BJ (cell line): ENCODE measurements at regions not wholly inside any gene's neighbourhood (a gene's known extent, or its start where the extent isn't known, plus 50 kb on each side); places are given as distances from the start of the nearest gene placed in this dataset.

Experiments used
- CTCF ChIA-PET: fragments of 350-600 bp; formaldehyde crosslinking; extraction: SDS; loops from one replicate; lab custom pipeline; 2021; ENCODE audit warnings: antibody characterized with exemption, inconsistent platforms; lab: Yijun Ruan, JAX
- POLR2A ChIA-PET: fragments of 300-600 bp; sonication (Branson Sonifier 250); formaldehyde crosslinking; extraction: SDS; loops from one replicate; lab custom pipeline; 2021; ENCODE audit warnings: antibody characterized with exemption; lab: Charles Lee
- DNase-seq: peaks from one replicate; pipeline ENCODE4 v3.0.0-alpha.2; 2011; ENCODE audit warnings: low read depth
- H3K27me3 ChIP-seq: 2 replicates; pipeline ENCODE4 v1.6.0; 2011; ENCODE audit warnings: low read length; ENCODE audit not compliant: control insufficient read depth, insufficient read depth
- H3K36me3 ChIP-seq: 2 replicates; pipeline ENCODE4 v1.5.1; 2011; ENCODE audit warnings: low read length; ENCODE audit not compliant: control insufficient read depth, insufficient read depth
- H3K4me3 ChIP-seq: 2 replicates; pipeline ENCODE4 v1.5.1; 2011; ENCODE audit warnings: low read depth, mild to moderate bottlenecking, control low read depth, low read length
- CTCF ChIP-seq: IDR thresholded peaks from 2 replicates; pipeline ENCODE4 v1.5.1; 2011; ENCODE audit warnings: low read depth, mild to moderate bottlenecking, control low read depth, inconsistent platforms, low read length, moderate library complexity; ENCODE audit not compliant: insufficient read depth

DNA sequence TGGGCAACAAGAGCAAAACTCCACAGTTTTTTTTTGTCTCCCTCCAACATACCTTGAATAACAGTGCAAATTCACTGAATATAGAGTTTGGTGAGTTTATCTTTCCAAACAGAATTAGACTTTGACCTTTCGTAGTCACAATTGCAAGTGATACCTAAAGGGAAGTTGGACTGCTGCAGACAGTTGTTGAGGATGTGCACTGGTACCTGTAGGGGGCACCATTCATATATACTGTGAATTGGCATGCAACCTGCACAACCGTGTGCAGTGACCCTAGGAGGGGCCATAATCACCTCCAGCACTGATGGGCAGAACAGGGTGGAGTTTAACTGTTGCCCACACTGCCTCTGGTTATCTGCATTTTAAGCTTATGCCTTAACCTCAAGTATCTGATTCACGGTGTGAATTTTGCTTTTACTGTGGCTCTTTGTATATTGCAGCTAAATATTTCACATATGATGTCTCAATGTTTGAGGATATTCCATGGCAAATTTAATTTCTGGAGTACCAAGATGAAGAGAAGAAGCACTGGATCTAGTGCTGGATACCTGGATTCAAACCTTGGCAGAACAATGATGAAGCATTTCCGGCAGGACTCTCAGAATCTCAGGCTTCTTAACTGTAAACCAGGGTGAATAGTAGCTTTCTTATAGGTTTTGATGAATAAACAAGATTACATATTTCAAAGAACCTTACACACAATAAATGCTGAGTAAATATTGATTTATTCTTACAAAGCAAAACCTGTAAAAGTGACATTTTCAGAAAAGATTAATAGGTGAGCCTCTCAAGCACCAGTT is 144.3 kb downstream of the ACTBL2 start:
- H3K27me3 ChIP-seq: no peaks in the 10 kb centered on the region
- no peak for DNase-seq
- CTCF ChIA-PET: interaction anchor here (0.6 to 2.5 kb wide), 10 partner anchors 9 to 154 kb away, joined by 3 to 11 read pairs (median 3); no protein-coding TSS in a partner anchor
- no peaks in the 10 kb centered on the region for H3K36me3 ChIP-seq
- POLR2A ChIA-PET: no interaction called here
- TF ChIP-seq CTCF: peak; percentile 38; the same call in 1 of the 2 replicates
- no peak overlapping the region for H3K4me3 ChIP-seq

DNA sequence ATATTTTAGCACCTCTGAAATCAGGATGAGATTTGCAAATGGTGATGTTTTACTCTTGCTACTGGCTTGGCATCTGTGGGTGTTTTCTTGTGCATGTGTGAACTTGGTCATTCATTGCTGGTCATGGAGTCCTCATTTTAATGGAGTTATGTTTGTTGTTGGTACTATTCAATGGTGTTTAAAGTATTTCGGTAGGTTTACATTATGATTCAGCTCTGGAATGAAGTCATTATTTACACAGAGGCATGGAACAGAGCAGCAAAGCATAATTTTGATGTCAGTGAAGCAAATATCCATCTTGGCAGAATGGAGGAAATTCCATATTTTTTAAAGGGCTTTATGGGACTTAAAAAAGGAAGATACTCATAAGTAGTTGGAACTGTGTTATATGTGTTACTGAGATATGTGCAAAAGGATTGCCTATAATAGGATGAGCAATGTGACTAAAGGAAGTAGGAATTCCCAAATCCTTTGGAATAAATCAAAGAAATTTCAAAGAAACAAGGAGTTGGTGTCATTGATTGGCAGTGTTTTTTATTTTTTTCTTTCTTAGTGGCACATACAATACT is 147.4 kb downstream of the ACTBL2 start:
- TF ChIP-seq CTCF: no peak
- ChIA-PET CTCF (no interaction called here), POLR2A (no interaction called here)
- DNase-seq: peak; percentile 53
- no peaks in the 10 kb centered on the region for H3K36me3 ChIP-seq
- 0 out of 2 replicates have a peak, but pooled peaks cover 2% of the 10 kb centered on the region for H3K27me3 ChIP-seq
- no peak overlapping the region for H3K4me3 ChIP-seq

DNA sequence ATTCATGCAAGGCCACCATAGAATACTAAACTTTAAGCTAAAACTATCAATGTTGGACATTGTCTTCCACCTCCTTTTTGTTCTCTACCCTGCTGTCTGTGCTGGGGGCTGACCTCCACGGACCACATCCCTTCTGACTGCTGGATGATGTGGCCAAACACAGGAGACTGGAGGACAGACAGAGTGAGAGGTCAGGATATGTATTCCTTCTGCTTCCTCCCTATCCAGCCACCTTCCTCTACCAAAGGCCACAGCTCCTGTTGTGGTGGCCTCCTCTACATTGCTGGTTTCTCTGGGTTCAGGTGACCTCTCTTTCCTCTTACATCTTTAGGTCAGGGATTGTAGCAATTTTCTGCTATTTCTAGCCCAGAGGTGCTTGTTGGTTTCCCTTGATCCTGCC is 148.1 kb downstream of the ACTBL2 start:
- Histone ChIP-seq H3K27me3 (0 out of 2 replicates have a peak, but pooled peaks cover 2% of the 10 kb centered on the region), H3K36me3 (no peaks in the 10 kb centered on the region), H3K4me3 (no peak overlapping the region)
- no peak for TF ChIP-seq CTCF
- CTCF ChIA-PET: no interaction called here
- POLR2A ChIA-PET: no interaction called here
- no peak for DNase-seq

GRCh38 chr5:57332361-57332760 is 150.2 kb downstream of the ACTBL2 start:
- H3K27me3 ChIP-seq: 0 out of 2 replicates have a peak, but pooled peaks cover 2% of the 10 kb centered on the region
- ChIA-PET POLR2A (no interaction called here), CTCF (interaction anchor here (0.8 kb wide), 1 partner anchor 12 kb away, joined by 3 read pairs; no protein-coding TSS in a partner anchor)
- no peak overlapping the region for H3K4me3 ChIP-seq
- no peaks in the 10 kb centered on the region for H3K36me3 ChIP-seq
- peak; percentile 31 for DNase-seq
- no peak for TF ChIP-seq CTCF
